GM06990 (cell line): ENCODE measurements at regions not wholly inside any gene's neighbourhood (a gene's known extent, or its start where the extent isn't known, plus 50 kb on each side); places are given as distances from the start of the nearest gene placed in this dataset.

ENCODE experiments used
- DNase-seq: peaks from one replicate; pipeline ENCODE4 v3.0.0-alpha.2; 2011; ENCODE audit not compliant: insufficient read length; ENCODE audit errors: extremely low read depth
- H3K27me3 ChIP-seq: replicated peaks from 2 replicates; pipeline ENCODE4 v1.6.0; 2011; ENCODE audit warnings: low read length; ENCODE audit not compliant: control insufficient read depth, insufficient read depth
- H3K36me3 ChIP-seq: 2 replicates; pipeline ENCODE4 v1.5.1; 2011; ENCODE audit warnings: low read length; ENCODE audit not compliant: control insufficient read depth, insufficient read depth
- H3K4me3 ChIP-seq: replicated peaks from 2 replicates; pipeline ENCODE4 v1.5.1; 2011; ENCODE audit warnings: low read depth, mild to moderate bottlenecking, control low read depth, low read length
- CTCF ChIP-seq: IDR thresholded peaks from 2 replicates; pipeline ENCODE4 v1.5.1; 2011; ENCODE audit warnings: low read length, control low read depth, mild to moderate bottlenecking, inconsistent platforms; ENCODE audit not compliant: insufficient read depth, poor library complexity, severe bottlenecking

- no peaks in the 10 kb centered on the region for H3K36me3 ChIP-seq
- H3K27me3 ChIP-seq = no peaks in the 10 kb centered on the region
- H3K4me3 ChIP-seq = no peak overlapping the region
- DNase-seq = no peak
- no peak for TF ChIP-seq CTCF
Measured at GRCh38 chr10:110399106-110399964, 94.6 kb upstream of the SMNDC1 start.

GRCh38 chr10:110399965-110400933 is 95.5 kb upstream of the SMNDC1 start:
- DNase-seq = no peak
- no peaks in the 10 kb centered on the region for H3K27me3 ChIP-seq
- no peaks in the 10 kb centered on the region for H3K36me3 ChIP-seq
- no peak overlapping the region for H3K4me3 ChIP-seq
- TF ChIP-seq CTCF = no peak

- no peak for TF ChIP-seq CTCF
- H3K27me3 ChIP-seq = no peaks in the 10 kb centered on the region
- H3K36me3 ChIP-seq = no peaks in the 10 kb centered on the region
- H3K4me3 ChIP-seq = no peak overlapping the region
- no peak for DNase-seq
Measured at GRCh38 chr10:110401401-110402076, 96.2 kb upstream of the DUSP5 start.

GRCh38 chr10:110402077-110402416 is 95.7 kb upstream of the DUSP5 start:
- H3K27me3 ChIP-seq = no peaks in the 10 kb centered on the region
- no peak for TF ChIP-seq CTCF
- no peak overlapping the region for H3K4me3 ChIP-seq
- DNase-seq = no peak
- no peaks in the 10 kb centered on the region for H3K36me3 ChIP-seq

- no peaks in the 10 kb centered on the region for H3K36me3 ChIP-seq
- no peaks in the 10 kb centered on the region for H3K27me3 ChIP-seq
- no peak for DNase-seq
- no peak overlapping the region for H3K4me3 ChIP-seq
- no peak for TF ChIP-seq CTCF
Measured at GRCh38 chr10:110403593-110403992, 94.1 kb upstream of the DUSP5 start.
